NCI-H510A (cell line): ENCODE measurements at regions not wholly inside any gene's neighbourhood (a gene's known extent, or its start where the extent isn't known, plus 50 kb on each side); places are given as distances from the start of the nearest gene placed in this dataset.

Source experiments
- DNase-seq: peaks from one replicate; lab custom pipeline; 2025; lab: John Stamatoyannopoulos, UW

DNA sequence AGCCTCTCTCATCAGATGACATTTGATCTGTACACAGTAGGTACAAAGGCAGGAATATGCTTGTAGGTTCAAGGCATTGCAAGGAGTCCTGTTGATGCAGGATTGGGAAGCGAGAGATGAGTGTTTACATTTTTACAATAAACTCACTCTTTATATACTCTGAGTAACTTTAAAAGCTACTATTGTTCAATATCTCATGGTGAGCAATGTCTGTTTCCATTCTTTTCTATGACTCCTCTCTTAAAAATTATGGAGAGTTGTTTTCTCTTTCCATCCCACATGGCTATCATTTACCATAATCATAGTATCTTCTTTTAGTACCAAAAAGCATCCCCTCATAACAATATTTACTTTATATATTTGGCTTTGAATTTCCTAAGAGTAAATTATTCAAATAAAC, 314.0 kb upstream of the CDIN1 start:
- DNase-seq: no peak

DNA sequence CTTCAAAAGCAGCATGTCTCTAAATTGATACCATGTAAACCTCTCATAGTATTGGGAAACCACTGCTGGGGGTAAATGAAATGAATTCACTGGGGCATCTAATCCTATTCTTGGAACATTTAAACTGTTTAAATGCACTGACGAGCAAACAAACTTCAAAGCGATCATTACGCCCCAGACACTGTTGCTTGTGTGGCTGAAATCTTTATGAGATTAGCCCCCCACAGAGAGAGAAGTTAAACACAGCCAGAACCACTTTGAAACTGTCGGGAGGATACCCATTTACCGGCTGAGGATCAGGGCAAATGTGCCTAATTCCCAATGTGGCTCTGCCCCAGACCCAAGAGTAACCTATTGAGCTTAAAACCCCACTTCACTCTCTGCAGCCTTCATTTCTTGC, 308.4 kb upstream of the CDIN1 start:
- DNase-seq: no peak

DNA sequence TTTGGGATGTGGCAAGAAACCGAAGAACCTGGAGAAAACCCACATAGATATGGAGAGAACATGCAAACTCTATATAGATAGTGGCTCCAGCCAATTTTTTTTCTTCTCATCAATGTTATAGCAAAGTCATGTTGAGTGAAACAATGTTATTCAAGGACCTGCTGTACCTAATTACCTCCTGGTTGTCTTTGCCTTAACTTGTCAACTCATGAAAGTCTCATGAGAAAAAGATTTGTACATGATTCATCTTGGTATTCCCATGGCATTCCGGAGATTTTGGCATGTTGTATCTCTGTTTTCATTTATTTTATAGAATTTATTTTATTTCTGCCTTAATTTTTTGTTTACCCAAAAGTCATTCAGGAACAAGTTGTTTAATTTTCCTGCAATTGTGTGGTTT, 303.8 kb upstream of the CDIN1 start:
- DNase-seq: no peak

DNA sequence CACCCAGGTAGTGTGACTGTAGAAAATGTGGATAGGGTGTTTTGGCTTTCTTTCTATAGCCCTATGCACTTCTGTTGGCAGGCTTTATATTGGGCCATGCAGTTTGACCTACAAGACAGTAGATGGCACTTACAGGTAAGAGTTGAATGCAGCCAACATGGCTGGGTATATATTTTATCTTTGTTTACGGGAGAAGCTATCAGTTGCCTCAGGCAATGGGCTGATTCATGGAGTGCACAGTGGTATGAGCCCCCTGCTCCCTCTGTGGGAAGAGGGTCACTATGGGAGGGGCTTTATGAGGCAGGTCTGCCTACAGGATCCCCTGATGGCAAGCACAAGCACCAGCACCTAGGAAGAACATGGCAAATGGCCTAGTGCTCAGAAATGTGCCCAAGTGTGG, 301.2 kb upstream of the CDIN1 start:
- DNase-seq: no peak

DNA sequence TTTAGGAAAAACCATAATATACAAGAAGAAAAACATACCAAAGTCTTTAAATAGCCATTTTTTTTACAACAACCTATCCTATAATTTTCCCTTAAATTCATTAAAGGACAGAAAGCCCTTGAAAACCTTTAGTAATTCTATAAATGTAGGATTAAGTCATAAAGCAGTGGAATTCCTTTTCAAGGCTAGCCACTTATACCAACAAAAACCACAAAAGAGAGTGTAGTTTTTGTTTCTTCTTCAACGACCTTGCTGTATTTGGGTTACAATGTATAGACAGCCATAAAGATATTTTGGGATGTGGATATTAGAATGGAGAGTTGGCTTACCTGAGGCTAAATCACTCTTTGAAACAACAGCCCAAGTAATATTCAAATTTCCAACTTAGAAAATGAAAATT, 296.6 kb upstream of the CDIN1 start:
- no peak for DNase-seq

DNA sequence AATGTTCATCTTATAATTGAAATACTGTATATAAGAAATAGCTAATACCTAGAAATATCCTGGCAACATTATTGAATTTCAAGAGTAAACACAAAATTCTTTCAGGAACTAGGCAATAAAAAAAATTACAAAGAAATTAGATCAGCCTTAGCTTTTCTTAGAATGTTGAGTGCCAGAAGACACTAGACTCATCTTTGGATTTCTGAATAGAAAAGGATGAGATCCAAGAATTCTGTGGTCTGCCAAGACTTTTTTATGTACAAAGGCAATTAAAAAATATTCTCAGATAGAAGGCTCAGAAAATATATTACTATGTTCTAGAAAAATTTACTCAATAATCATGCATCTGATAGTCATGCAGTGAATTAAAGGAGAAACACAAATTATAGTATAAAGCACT, 294.5 kb upstream of the CDIN1 start:
- DNase-seq: no peak

DNA sequence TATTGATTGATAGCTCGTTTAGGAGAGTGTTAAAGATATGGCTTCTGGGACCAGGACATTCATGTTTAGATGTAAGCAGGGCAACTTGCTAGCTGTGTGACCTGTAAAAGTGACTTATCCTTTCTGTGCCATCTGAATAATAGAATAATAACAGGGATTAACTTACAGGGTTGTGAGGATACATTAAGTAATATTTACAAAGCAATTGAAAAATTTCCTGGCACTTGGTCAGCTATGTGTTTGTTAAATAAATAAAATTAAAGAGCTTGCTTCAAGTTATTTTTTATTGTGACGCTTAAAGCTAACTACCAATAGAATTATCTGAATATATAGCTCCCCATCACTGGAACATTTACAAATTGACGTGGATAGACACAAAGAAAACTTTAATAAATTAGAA, 287.9 kb upstream of the CDIN1 start:
- DNase-seq: no peak

DNA sequence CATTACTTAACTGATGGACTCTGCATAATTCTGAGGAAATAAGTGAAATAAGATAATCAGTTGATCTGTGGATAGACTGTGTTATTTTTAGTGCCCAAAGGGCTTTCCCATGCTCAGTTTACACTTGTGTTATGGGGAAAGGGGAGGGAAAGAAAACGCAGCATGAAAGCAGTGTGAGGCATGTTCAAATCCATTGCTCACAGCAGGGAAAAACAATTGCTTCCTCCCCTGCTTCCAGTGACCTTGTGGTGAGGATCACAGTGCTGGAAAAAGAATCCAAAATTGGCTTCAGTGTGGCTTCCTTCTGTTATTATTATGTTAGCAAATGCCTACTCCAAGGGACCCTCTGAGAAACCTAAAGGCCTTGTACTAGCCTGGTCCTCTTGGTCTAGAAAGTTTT, 285.1 kb upstream of the CDIN1 start:
- DNase-seq: no peak

DNA sequence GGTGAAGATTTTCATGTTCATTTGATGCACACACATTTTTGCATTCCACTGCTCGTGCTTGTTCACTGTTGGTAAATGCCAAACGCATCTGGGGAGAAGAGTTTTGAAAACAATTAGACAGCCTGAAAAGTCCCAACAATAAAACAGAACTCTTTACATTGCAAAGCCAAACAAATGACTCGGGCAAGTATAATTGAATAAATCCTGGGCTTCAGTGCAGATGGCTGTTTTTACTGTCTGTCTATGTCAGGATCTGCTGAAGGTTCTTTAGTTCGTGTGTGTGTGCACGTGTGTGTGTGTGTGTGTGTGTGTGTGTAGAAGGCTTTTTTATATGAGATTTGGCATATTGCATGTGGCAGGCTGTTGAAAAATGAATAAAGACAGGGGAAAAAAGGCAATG, 277.5 kb upstream of the CDIN1 start:
- DNase-seq: no peak

DNA sequence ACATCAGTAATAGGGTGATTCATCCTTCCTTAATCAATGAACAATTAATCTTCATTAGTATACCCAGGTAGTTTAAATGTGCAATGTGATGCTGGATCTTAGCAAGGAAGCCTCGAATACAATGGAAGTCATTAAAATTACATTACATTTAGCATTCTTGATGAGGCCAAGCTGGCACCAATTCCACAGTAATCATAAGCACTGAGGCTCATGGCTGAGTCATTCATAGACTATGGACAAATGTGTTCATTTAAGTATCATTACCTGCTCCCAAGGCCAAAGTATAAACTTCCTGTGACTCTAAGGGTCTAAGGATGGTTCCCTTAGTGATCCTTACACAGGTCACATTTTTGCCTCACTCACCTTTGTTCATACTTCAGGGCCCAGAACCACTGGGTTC, 266.4 kb upstream of the CDIN1 start:
- no peak for DNase-seq

DNA sequence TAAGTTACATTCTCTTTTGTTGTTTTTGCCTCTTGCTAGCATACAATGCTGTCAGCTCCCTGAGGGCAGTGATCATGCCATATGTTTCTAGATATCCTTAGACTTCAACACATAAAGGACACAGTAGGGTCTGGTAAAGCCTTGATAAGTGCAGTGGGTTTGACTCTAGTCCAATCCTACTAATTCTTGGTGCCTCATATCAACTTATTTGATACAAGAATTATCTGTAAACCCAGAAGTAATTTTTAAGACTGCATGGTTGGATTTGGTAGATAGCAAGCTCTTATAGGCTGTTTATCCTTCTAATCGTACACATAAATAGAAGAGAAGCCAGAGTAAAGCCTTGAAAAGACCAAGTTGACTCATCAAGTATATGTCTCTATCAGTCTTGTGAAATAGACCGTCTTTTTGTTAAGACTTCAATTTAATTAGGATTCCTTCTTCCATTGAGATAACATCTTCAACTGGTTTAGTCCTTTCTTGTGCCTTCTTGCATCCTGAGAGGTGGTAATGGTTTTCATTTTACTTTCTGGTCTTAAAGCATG, 265.6 kb upstream of the CDIN1 start:
- DNase-seq: no peak

DNA sequence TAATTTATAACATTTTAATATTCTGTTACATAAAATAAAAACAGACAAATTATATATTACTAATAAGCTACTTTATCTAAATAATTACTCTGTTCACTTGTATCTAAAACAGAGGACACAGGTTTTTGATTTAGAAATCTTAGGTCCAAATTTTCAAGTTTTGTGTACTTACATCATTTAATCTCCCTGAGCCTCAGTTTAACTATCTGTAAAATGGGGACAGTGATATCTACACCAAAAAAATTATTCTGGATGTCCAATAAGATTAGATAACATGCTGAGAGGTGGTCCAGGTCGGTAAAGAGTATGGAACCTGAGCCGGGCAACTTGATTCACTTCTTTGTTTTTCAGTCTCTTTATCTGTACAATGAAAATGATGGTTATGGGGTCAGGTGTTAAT, 263.8 kb upstream of the CDIN1 start:
- no peak for DNase-seq

DNA sequence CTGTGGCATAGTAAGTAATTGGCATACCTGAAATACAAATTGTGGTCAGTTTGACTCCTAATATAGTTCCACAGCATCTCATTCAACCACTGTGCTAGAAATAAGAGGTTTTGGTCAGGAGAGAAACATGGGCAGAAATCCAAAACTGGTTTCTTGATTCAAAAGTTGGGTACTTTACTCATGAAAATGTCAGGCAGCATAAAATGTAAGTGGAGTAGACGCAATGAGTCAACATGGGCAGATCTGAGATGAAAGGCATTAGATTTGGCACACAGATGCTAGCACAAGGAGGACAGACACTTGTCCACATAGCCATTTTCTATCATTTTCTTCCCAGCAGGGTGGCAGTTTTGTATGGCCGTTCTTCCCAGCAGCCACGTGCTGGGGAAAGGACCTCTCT, 255.8 kb upstream of the CDIN1 start:
- DNase-seq: no peak

DNA sequence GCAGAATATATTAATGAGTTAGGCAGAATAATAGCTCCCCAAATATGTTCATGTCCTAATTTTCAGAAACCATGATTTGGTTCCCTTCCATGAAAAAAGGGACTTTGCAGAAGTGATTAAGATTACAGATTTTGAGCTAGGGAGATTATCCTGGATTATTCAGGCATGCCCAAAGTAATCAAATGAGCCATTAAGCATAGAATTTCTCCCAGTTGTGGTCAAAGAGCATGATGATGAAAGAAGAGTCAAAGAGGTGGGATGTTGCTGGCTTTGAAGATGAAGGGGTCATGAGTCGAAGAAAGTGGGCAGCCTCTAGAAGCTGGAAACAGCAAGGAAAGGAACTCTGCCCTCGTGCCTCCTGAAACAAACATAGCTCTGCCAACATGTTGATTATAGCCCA, 254.2 kb upstream of the CDIN1 start:
- no peak for DNase-seq

DNA sequence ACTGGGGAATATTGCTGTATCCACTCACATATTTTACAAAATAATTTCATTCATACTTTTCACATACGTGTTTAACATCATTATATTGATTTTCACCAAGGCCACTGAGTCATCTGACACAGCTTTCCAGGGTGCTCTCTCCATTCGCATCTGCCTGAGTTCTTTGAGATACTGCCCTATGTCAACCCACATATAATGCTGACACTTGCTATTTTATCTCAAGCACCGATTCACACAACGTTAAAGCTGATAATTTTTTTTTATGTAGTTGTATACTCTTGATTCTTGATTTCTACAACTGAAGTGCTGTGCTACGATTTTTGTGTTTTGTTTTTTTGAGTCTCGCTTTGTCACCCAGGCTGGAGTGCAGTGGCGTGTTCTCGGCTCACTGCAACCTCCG, 249.8 kb upstream of the CDIN1 start:
- no peak for DNase-seq

DNA sequence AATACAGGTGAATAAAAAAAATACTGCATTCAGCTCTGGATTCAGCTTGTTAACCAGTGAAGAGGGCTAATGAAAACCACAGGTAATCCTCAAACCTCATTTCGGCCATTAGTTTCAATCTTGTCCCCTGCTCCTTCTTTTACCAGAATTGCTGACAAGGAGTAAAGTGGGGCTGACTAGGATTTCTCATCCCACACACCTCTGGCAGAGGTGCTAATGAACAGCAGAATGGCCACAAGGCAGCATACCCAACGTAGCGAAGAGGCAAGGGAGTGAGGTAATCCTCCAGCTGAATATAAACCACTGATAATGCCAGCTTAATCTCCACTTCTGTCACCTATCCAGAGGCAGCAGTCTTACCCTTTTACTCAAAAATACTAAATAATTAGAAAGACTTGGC, 248.8 kb upstream of the CDIN1 start:
- DNase-seq: no peak

DNA sequence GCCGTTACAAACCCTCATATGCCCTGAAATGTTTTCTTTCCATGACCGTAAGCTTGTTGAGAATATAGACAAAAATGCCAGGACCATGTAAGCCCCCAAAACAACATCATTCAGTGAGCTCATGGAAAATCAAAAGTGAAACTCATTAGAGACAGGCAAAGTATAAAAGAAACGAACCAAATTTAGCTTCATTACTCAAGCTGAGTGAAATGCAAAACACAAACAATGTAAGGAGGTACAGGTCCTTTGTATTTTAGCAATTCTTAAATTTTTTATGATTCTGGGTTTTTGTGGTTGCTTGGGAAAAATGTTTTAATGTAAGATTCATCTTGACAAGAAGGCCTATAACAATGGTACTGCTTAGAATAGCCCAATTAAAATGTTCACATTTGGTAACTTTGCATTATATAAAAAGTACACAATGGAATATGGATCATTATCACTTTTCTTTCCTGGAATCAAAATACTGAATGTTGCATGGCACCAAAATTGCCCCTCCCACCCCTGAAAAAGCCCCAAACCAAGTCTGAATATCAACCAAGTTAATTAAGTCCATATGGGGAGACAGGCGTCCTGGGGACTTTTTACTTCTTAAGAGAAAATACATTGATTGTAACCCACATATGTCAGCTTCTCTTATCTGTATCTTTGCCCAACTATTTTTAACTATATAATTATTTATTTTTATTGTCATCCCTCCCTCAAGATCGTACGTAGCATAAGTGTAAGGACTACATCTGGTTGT, 247.7 kb upstream of the CDIN1 start:
- DNase-seq: no peak

DNA sequence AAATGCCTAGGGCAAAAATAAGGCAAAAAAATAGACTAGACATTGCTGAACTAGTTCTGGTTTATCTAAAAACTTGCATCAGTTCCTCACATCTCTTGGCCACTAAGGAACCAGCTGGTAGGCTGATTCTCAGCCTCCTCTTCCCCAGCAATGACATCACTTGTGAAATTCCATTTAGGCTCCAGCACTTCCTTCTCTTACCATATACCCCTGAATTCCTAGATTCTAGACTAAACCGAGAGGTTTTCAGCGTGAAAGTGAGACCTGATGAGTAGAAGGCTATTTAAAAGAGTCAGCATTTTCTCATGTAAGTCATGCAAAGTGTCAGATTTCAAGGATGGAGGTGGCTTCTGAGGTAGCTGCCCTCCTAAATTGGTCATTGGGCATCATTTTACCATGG, 247.1 kb upstream of the CDIN1 start:
- DNase-seq: no peak

DNA sequence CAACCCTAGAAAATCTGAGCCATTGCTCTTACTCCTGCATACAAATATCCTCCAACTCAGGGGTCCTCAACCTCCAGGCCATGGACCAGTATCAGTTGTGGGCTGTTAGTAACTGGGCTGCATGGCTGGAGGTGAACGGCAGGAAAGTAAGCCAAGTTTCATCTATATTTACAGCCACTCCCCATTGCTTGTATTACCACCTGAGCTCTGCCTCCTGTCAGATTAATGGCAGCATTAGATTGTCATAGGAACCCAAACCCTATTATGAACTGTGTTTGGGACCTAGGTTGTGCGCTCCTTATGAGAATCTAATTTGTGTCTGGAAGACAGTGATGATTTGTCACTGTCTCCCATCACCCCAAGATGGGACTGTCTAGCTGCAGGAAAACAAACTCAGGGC, 246.5 kb upstream of the CDIN1 start:
- DNase-seq: no peak

DNA sequence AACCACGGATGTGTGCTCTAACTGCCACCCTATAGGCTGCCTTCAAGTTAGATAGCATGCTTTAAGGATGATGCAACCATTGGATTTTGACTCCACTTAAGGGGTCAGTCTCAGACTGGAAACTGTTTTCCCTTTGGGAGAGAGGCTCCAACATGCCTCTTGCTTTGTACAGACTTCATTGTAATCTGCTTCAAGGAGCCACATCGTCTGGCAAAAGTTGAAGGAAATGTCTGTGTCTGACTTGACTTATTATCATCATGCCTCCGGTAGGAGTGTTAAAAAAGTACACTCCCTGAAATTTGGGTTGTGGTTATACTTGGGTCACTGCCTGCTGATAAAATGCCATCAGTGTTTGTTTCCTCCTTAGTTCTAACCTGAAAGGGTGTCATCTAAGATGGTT, 245.4 kb upstream of the CDIN1 start:
- no peak for DNase-seq

DNA sequence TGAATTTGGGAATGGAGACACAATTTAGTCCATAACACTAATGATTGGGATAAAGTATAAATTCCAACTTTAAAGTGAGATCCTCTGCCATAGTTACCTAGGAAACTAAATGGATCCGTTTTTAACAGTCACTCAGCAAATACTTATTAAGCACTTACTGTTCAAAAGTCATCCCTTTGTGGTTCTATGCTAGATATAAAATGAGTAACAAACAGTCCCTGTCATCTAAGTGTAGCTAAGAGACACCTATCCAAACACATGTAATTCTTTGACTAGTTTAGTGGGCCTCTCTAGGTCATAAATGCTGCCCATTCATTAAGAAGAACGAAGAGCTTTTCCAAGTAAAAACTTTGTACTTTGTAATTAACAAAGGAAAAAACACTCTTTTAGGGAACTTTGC, 244.2 kb upstream of the CDIN1 start:
- DNase-seq: no peak

DNA sequence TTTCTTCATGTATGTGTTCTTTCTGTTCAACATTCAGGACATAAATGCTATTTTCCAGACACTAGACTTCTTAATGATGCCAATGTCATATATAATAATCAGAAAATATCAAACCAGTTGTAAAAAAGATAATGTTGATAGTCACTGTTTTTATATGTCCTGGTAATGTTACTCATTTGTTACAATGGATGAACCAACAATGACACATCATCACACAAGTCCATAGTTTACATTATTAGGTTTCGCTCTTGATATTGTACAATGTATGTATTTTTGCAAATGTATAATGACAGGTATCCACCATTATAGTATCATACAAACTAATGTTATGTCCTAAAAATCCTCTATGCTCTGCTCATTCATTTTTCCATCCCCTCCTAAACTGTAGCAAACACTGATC, 243.8 kb upstream of the CDIN1 start:
- DNase-seq: no peak

DNA sequence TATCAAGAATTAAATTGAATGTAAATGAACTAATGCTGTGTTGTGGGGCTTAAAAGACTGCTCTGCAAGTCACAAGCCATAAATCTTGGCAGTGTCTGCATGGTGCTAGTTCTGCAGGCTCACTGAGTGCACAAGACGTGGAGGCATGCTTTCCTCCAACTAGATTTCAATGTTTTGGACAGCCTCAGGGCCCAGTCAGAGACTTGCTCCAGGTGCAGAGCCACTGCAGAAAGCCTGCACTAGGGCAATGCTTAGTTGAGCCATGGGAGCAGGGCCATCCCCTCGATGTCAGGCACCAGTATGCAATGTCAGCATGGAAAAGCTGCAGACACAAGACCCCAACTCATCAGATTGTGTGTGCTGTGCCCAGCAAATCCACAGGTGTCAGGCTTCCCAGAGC, 234.5 kb upstream of the CDIN1 start:
- DNase-seq: no peak

DNA sequence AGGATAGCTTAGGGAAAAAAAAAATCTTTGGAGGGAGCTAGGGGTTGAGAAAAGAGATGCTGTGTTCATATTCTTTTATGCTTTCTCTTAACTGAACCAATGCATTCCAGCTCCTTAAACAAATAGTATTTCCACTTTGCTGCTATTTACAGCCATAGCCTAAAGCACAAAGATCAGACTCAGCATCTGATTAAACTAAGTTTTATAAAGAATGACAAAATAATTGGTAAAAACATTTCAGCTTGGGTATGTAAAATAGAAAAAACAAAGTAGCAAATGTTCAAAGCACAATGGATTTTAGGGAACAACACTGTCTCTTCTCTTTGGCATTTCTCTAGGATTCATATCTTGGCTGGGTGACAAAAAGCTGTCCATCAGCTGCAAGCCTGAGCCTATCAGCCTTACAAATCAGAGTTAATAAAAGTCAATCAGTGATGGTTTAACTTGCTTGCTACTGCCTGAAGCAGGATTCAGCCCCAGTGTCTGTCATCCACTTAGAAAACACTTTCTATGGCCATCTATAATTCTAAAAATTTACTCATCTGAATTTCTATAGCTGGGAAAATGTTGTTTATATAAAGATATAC, 232.1 kb upstream of the CDIN1 start:
- no peak for DNase-seq
